ENCODE measurements at regions not wholly inside any gene's neighbourhood (a gene's known extent, or its start where the extent isn't known, plus 50 kb on each side); places are given as distances from the start of the nearest gene placed in this dataset.

DNA sequence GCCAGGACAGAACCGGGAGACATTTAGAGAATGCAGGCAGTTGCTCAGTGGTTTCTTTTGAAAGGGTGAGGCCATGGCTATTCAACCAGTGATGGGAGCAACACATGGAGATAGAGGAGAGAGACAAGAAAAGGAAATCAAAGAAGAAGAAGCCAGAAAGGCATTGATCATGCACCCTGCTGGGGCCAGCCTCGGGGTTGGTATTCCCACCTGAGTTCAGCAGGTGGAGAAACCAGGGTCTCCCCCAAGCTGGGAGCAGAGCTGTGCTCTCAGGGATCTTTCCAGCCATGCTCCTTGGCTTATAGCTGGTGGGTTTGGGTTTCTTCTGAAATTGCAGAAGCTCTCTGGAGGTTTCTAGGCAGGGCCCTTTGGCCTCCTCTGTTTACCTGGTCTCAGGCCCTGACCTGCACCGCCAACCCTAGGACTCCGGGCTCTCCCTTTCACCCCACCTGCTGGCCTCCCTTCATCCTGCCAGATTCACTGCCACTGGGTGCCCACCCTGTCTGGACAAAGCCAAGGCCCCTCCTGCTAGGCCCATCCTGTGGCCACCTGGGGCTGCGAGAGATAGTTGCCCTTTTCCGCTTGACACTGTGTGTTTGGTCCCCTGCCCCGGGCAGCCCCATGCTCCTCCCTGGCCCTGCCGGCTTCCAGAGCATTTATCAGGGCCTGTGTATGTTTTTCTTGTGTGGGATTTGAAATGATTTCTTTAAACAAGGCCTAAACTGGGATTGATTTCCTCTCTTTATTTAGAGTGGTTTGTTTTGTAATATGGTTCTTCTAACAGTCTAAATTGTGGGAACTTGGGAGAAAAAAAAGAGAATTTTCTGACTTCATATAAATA, 126.7 kb downstream of the DDX1 start:
- Mint-ChIP-seq H3K27me3 (ENCODE audit: low read depth) (peaks cover 23% of the 10 kb centered on the region), H3K27ac (ENCODE audit: unreplicated experiment) (no peak overlapping the region), H3K4me1 (ENCODE audit: low read depth) (no peaks in the 10 kb centered on the region), H3K36me3 (ENCODE audit: low read depth) (no peaks in the 10 kb centered on the region), H3K4me3 (ENCODE audit: unreplicated experiment) (no peak overlapping the region), H3K9me3 (ENCODE audit: low read depth) (no peaks in the 10 kb centered on the region)
- no peak for DNase-seq (ENCODE audit: low spot score)
- TF ChIP-seq, protein P1, sequence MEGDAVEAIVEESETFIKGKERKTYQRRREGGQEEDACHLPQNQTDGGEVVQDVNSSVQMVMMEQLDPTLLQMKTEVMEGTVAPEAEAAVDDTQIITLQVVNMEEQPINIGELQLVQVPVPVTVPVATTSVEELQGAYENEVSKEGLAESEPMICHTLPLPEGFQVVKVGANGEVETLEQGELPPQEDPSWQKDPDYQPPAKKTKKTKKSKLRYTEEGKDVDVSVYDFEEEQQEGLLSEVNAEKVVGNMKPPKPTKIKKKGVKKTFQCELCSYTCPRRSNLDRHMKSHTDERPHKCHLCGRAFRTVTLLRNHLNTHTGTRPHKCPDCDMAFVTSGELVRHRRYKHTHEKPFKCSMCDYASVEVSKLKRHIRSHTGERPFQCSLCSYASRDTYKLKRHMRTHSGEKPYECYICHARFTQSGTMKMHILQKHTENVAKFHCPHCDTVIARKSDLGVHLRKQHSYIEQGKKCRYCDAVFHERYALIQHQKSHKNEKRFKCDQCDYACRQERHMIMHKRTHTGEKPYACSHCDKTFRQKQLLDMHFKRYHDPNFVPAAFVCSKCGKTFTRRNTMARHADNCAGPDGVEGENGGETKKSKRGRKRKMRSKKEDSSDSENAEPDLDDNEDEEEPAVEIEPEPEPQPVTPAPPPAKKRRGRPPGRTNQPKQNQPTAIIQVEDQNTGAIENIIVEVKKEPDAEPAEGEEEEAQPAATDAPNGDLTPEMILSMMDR (IDR thresholded peaks at IDR 0.05): no peak

DNA sequence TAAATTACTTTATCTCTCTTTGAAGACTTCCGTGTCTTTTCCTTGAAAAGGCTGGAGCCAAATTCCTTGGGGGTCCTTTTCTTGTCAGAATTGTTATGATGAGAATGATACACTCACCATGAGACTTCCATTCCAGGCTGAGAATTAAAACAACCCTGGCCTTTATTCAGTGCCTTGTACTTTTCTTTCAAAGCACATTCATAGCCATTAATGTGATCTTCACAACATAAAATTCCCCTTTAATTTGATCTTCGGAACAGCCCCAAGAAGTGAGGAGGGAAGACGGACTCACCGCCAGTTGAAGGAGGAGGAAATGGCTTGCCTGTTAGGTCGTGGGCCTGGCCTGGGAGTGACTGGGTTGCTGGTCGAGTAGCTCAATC, 127.3 kb downstream of the DDX1 start:
- TF ChIP-seq, protein P1 (IDR thresholded peaks at IDR 0.05): no peak
- no peaks in the 10 kb centered on the region for H3K9me3 Mint-ChIP-seq (ENCODE audit: low read depth)
- no peak overlapping the region for H3K27ac Mint-ChIP-seq (ENCODE audit: unreplicated experiment)

DNA sequence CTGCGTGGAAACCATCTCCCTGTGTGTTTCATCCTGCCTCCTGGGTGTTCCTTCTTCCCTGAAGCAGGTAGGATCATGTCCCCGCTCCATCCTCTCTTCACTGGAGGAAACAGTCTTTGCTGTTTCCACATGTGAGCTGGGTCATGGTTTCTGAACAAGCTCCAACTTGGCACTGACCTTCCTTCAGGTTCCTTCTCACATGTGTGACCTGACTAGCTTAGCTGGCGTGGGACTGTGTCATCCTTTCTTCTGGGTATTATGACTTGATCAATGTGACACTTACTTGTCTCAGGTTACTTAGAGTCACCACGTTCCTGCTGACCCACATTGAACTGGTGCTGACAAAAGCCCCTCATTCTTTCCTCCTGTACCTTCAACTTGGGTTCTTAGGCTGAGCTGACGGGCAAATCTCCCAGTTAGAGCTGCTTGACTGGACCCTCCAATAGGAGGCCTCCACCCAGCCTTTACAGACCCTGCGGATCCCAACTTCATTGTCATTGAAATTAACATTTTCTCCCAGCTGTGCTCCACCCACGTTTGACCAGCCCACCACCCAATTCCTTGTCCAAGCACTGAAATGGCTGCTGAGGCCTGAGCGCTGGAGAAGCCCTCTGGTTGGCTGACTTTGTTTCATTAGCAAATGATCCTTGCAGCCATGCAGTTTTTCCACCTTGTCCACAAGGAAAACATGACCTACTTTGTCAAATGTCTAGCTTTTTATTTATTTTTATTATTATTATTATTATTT, 128.1 kb downstream of the DDX1 start:
- no peaks in the 10 kb centered on the region for H3K36me3 Mint-ChIP-seq (ENCODE audit: low read depth)
- TF ChIP-seq, protein P1 (IDR thresholded peaks at IDR 0.05): no peak
- H3K4me1 Mint-ChIP-seq (ENCODE audit: low read depth): no peaks in the 10 kb centered on the region
- H3K9me3 Mint-ChIP-seq (ENCODE audit: low read depth): no peaks in the 10 kb centered on the region
- no peak overlapping the region for H3K4me3 Mint-ChIP-seq (ENCODE audit: unreplicated experiment)
- DNase-seq (ENCODE audit: low spot score): no peak
- H3K27ac Mint-ChIP-seq (ENCODE audit: unreplicated experiment): no peak overlapping the region
- H3K27me3 Mint-ChIP-seq (ENCODE audit: low read depth): peaks cover 22% of the 10 kb centered on the region

More for the DNA sequence above, 127.3 kb downstream of the DDX1 start:
- Mint-ChIP-seq H3K36me3 (ENCODE audit: low read depth) (no peaks in the 10 kb centered on the region), H3K4me3 (ENCODE audit: unreplicated experiment) (no peak overlapping the region), H3K27me3 (ENCODE audit: low read depth) (peaks cover 21% of the 10 kb centered on the region), H3K4me1 (ENCODE audit: low read depth) (no peaks in the 10 kb centered on the region)
- no peak for DNase-seq (ENCODE audit: low spot score)

DNA sequence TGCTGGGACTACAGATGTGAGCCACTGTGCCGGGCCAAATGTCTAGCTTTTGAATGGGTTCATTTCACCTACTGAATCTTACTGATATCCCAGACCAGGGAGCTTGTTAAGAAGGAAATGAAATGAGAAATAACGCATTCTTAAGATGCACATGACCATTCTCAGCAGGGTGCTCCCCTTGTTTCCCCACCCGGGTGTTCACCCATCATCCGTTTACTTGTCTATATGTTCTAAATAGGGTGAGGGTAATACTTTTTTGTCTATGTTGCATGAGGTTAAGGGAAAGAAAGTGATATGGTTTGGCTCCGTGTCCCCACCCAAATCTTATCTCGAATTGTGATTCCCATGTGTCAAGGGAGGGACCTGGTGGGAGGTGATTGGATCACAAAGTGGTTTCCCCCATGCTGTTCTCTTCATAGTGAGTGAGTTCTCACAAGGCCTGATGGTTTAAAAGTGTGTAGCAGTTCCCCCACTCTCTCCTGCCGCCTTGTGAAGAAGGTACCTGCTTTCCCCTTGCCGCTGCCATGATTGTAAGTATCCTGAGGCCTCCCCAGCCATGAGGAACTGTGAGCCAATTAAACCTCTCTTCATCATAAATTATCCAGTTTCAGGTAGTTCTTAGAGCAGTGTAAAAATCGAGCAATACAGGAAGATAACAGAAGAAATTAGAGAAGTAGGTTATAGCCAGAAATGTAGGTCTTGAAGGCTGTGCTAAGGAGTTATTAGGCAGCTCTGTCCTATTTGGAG, 129.1 kb downstream of the DDX1 start:
- no peak overlapping the region for H3K27ac Mint-ChIP-seq (ENCODE audit: unreplicated experiment)
- H3K27me3 Mint-ChIP-seq (ENCODE audit: low read depth): peaks cover 25% of the 10 kb centered on the region
- H3K9me3 Mint-ChIP-seq (ENCODE audit: low read depth): no peaks in the 10 kb centered on the region
- DNase-seq (ENCODE audit: low spot score): no peak
- H3K36me3 Mint-ChIP-seq (ENCODE audit: low read depth): no peaks in the 10 kb centered on the region
- TF ChIP-seq, protein P1 (IDR thresholded peaks at IDR 0.05): no peak
- no peaks in the 10 kb centered on the region for H3K4me1 Mint-ChIP-seq (ENCODE audit: low read depth)
- H3K4me3 Mint-ChIP-seq (ENCODE audit: unreplicated experiment): no peak overlapping the region

Data from chondrocyte (in vitro differentiated cells).